ENCODE measurements at regions not wholly inside any gene's neighbourhood (a gene's known extent, or its start where the extent isn't known, plus 50 kb on each side); places are given as distances from the start of the nearest gene placed in this dataset.

- TF ChIP-seq ZNF785 (tag by site-specific recombination; IDR thresholded peaks at IDR 0.05) = no peak
These were observed 794.3 kb upstream of the NOVA1 start for GRCh38 chr14:27392153-27392552.

GRCh38 chr14:27409944-27410343, 812.1 kb upstream of the NOVA1 start:
- ChIA-PET CTCF (no interaction called here), POLR2A (no interaction called here)
- no peaks in the 10 kb centered on the region for H3K4me1 ChIP-seq (ENCODE audit: control insufficient read depth, insufficient read depth, low read length)
- H3K9me3 ChIP-seq (ENCODE audit: control insufficient read depth, insufficient read depth, low read depth, low read length) = no peaks in the 10 kb centered on the region
- H3K36me3 ChIP-seq (ENCODE audit: control insufficient read depth in 2 of 2, insufficient read depth in 1 of 2, low read length in 2 of 2) = no peaks in the 10 kb centered on the region
- H3K4me3 ChIP-seq (ENCODE audit: low read depth, low read length) = no peak overlapping the region
- H3K27ac ChIP-seq (ENCODE audit: extremely low read depth, low read depth, low read length) = no peak overlapping the region
- TF ChIP-seq ZNF701 (tag by site-specific recombination; IDR thresholded peaks at IDR 0.05) (no peak), ZSCAN30 (tag by site-specific recombination; IDR thresholded peaks at IDR 0.05) (no peak), KLF16 (tag by site-specific recombination; IDR thresholded peaks at IDR 0.05) (no peak), ZNF777 (tag by site-specific recombination; IDR thresholded peaks at IDR 0.05; ENCODE audit: borderline replicate concordance) (no peak), ZNF514 (tag by site-specific recombination; IDR thresholded peaks at IDR 0.05) (no peak), ZNF10 (tag by site-specific recombination; IDR thresholded peaks at IDR 0.05) (no peak), ZNF292 (tag by site-specific recombination; IDR thresholded peaks at IDR 0.05; ENCODE audit: borderline replicate concordance, low read depth) (no peak), ZBTB44 (tag by site-specific recombination; IDR thresholded peaks at IDR 0.05) (no peak), ZNF248 (tag by site-specific recombination; IDR thresholded peaks at IDR 0.05) (no peak), ZNF324 (tag by site-specific recombination; IDR thresholded peaks at IDR 0.05) (no peak), ZNF132 (tag by site-specific recombination; IDR thresholded peaks at IDR 0.05; ENCODE audit: borderline replicate concordance) (no peak), ZNF645 (tag by site-specific recombination; IDR thresholded peaks at IDR 0.05) (no peak), REST (tag by site-specific recombination; IDR thresholded peaks at IDR 0.05) (no peak), ZNF518A (tag by site-specific recombination; conservative IDR thresholded peaks at IDR 0.05; ENCODE audit: low read depth) (no peak), ZNF26 (tag by site-specific recombination; IDR thresholded peaks at IDR 0.05) (no peak), ZNF548 (tag by site-specific recombination; IDR thresholded peaks at IDR 0.05) (no peak), AEBP2 (tag by site-specific recombination; IDR thresholded peaks at IDR 0.05; ENCODE audit: borderline replicate concordance) (no peak), ELK4 (IDR thresholded peaks at IDR 0.05; ENCODE audit: borderline replicate concordance, low read depth, low read length) (no peak)

More at GRCh38 chr14:27392153-27392552, 794.3 kb upstream of the NOVA1 start:
- Histone ChIP-seq H3K4me3 (ENCODE audit: low read depth, low read length) (no peak overlapping the region), H3K27ac (ENCODE audit: extremely low read depth, low read depth, low read length) (no peak overlapping the region), H3K36me3 (ENCODE audit: control insufficient read depth in 2 of 2, insufficient read depth in 1 of 2, low read length in 2 of 2) (no peaks in the 10 kb centered on the region), H3K4me1 (ENCODE audit: control insufficient read depth, insufficient read depth, low read length) (no peaks in the 10 kb centered on the region), H3K9me3 (ENCODE audit: control insufficient read depth, insufficient read depth, low read depth, low read length) (no peaks in the 10 kb centered on the region)
- CTCF ChIA-PET = no interaction called here
- POLR2A ChIA-PET = no interaction called here

Measured in HEK293 (cell line).